Mucosa of rectum (tissue), 2 donors: ENCODE measurements at regions not wholly inside any gene's neighbourhood (a gene's known extent, or its start where the extent isn't known, plus 50 kb on each side); places are given as distances from the start of the nearest gene placed in this dataset.

Source experiments
- H3K27ac ChIP-seq, 2 donors: one replicate each; pipeline ENCODE4 v1.7.0; 2013; ENCODE audit warnings: inconsistent platforms in 2 of 2, low read depth in 2 of 2, low read length in 2 of 2
- H3K27me3 ChIP-seq, 2 donors: one replicate each; pipeline ENCODE4 v1.7.0; 2013; ENCODE audit warnings: low read length in 2 of 2; ENCODE audit not compliant: control insufficient read depth in 2 of 2, insufficient read depth in 2 of 2
- H3K36me3 ChIP-seq, 2 donors: one replicate each; pipeline ENCODE4 v1.7.0; 2013; ENCODE audit warnings: low read length in 2 of 2; ENCODE audit not compliant: control insufficient read depth in 2 of 2, insufficient read depth in 2 of 2
- H3K4me1 ChIP-seq, 2 donors: one replicate each; pipeline ENCODE4 v1.7.0; 2013; ENCODE audit warnings: low read length in 2 of 2, mild to moderate bottlenecking in 1 of 2; ENCODE audit not compliant: control insufficient read depth in 2 of 2, insufficient read depth in 2 of 2
- H3K4me3 ChIP-seq, 2 donors: one replicate each; pipeline ENCODE4 v1.7.0; 2013; ENCODE audit warnings: low read length in 2 of 2
- H3K9ac ChIP-seq, 2 donors: one replicate each; pipeline ENCODE4 v1.7.0; 2013; ENCODE audit warnings: low read length in 2 of 2, low read depth in 1 of 2, mild to moderate bottlenecking in 1 of 2
- H3K9me3 ChIP-seq, 2 donors: one replicate each; pipeline ENCODE4 v1.7.0; 2013; ENCODE audit warnings: low read length in 2 of 2; ENCODE audit not compliant: control insufficient read depth in 2 of 2
- donor health status: healthy.
- donor health status: Normal muscosa, but diverticular disease.

DNA sequence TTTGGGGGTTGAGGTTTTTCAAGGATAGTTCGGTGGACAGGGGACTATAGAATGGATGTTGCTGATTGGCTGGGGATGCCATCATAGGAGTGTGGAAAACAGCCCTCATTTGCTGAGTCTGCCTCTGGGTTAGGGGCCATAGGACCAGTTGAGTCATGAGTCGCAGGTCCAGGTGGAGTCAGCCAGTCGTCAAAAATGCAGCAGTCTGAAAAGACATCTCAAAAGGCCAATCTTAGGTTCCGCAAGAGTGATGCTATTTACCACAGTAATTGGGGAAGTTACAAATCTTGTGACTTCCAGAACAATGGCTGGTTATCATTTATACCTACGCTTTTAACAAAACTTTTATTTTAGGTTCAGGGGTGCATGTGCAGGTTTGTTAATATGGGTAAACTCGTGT lies 276.0 kb upstream of the DMRT1 start:
- no peaks in the 10 kb centered on the region for H3K36me3 ChIP-seq
- no peaks in the 10 kb centered on the region for H3K9me3 ChIP-seq
- no peak overlapping the region for H3K27ac ChIP-seq
- H3K4me3 ChIP-seq = no peak overlapping the region
- peaks cover 2 to 31% of the 10 kb centered on the region in 2 donors for H3K4me1 ChIP-seq
- H3K27me3 ChIP-seq = no peaks in the 10 kb centered on the region
- no peak overlapping the region for H3K9ac ChIP-seq

- Histone ChIP-seq H3K4me1 (peaks cover 2 to 34% of the 10 kb centered on the region in 2 donors), H3K9me3 (no peaks in the 10 kb centered on the region), H3K27ac (peak overlapping the region; percentile 50 to 52), H3K9ac (no peak overlapping the region), H3K27me3 (no peaks in the 10 kb centered on the region), H3K4me3 (peak overlapping the region in 1 of 2 donors; percentile 15), H3K36me3 (no peaks in the 10 kb centered on the region)
Observed at GRCh38 chr9:567128-567746, 274.3 kb upstream of the DMRT1 start.

DNA sequence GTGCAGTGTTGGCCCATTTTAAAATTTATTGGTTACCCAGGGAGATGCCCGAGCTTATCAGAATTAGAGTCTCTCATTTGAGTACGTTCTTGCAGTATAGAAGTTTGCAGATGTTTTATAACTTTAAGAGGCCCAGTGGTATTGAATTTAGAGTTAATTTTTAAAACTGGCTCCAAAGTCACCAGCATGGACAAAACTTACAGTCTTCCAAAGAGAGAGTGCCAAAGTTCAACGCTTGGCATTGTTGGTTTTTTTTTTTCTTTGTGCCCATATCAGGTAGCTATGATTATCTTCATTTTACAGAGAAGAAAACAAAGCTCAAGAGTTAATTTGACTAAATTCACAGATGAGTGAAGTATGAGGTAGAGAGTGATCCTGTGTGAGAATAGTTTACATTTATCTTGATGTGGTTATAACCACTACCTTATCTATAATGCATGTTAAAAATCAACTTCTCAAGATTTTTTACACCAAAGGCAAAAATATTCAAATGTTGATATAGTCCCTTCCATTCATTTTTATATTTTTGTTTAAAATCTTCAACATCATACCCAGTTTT lies 273.7 kb upstream of the DMRT1 start:
- Histone ChIP-seq H3K36me3 (no peaks in the 10 kb centered on the region), H3K9me3 (no peaks in the 10 kb centered on the region), H3K27ac (peak overlapping the region; percentile 50 to 52), H3K9ac (no peak overlapping the region), H3K4me1 (peaks cover 2 to 31% of the 10 kb centered on the region in 2 donors), H3K27me3 (no peaks in the 10 kb centered on the region), H3K4me3 (no peak overlapping the region)

DNA sequence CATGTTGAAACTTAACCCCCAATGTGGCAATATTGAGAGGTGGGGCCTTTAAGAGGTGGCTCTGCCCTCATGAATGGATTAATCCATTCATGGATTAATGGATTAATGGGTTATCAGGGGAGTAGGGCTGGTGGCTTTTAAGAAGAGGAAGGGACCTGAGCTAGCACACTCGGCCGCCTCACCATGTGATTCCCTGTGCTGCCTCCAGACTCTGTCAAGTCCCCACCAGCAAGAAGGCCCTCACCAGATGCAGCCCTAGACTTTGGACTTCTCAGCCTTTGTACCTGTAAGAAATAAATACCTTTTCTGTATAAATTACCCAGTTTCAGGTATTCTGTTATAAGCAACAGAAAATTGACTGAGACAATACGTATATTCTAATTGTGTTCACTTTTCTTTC lies 272.2 kb upstream of the DMRT1 start:
- H3K27me3 ChIP-seq = no peaks in the 10 kb centered on the region
- no peaks in the 10 kb centered on the region for H3K9me3 ChIP-seq
- H3K9ac ChIP-seq = no peak overlapping the region
- H3K27ac ChIP-seq = no peak overlapping the region
- peaks cover 2 to 23% of the 10 kb centered on the region in 2 donors for H3K4me1 ChIP-seq
- H3K4me3 ChIP-seq = no peak overlapping the region
- no peaks in the 10 kb centered on the region for H3K36me3 ChIP-seq

DNA sequence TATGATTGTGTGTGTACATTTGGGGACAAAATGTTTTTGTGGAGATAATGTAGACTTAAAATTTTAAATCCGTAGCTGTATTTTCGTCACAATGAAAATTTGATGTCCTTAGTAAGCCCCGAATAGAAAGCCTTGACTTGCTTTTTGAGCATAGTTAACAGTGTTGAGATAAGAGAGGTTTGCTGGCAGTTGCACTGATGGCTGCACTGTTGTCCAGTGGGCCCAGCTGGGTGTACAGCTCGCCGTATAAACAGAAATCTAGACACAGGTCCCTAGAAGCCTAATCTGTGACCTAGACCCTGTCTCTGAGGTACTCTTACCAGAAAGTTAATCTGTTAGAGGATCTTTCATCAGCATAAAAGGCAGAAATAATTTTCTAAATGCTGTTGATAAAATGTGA lies 271.3 kb upstream of the DMRT1 start:
- no peaks in the 10 kb centered on the region for H3K36me3 ChIP-seq
- no peaks in the 10 kb centered on the region for H3K9me3 ChIP-seq
- peak overlapping the region in 1 of 2 donors; percentile 2 for H3K9ac ChIP-seq
- H3K27me3 ChIP-seq = no peaks in the 10 kb centered on the region
- H3K27ac ChIP-seq = no peak overlapping the region
- H3K4me1 ChIP-seq = peaks cover 2 to 20% of the 10 kb centered on the region in 2 donors
- no peak overlapping the region for H3K4me3 ChIP-seq

DNA sequence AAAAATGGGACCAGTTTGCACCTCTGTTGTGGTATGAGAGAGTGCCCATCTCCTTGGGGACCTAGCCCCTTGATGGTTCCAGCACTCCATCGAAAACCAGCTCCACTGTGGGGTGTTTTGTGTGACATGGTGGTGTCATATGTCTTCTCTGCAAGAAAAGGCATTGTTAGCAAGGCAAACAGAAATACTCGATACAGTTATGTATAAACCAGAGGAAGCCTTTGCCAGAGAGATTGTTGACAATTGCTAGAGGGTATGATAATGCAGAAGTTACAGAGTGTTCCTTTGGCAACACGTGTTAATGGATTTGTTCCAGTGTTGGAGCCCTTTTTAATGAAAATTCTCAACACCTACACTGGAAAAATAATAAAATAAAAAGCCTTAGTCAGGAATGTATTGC lies 270.4 kb upstream of the DMRT1 start:
- H3K9ac ChIP-seq = no peak overlapping the region
- no peak overlapping the region for H3K27ac ChIP-seq
- H3K27me3 ChIP-seq = no peaks in the 10 kb centered on the region
- no peak overlapping the region for H3K4me3 ChIP-seq
- H3K36me3 ChIP-seq = no peaks in the 10 kb centered on the region
- no peaks in the 10 kb centered on the region for H3K9me3 ChIP-seq
- H3K4me1 ChIP-seq = peaks cover 2 to 20% of the 10 kb centered on the region in 2 donors

GRCh38 chr9:571741-572140 lies 269.8 kb upstream of the DMRT1 start:
- H3K27ac ChIP-seq = no peak overlapping the region
- no peak overlapping the region for H3K4me3 ChIP-seq
- no peaks in the 10 kb centered on the region for H3K9me3 ChIP-seq
- no peaks in the 10 kb centered on the region for H3K27me3 ChIP-seq
- H3K9ac ChIP-seq = no peak overlapping the region
- H3K36me3 ChIP-seq = no peaks in the 10 kb centered on the region
- H3K4me1 ChIP-seq = peaks cover 2 to 20% of the 10 kb centered on the region in 2 donors

GRCh38 chr9:573691-574410 lies 267.6 kb upstream of the DMRT1 start:
- Histone ChIP-seq H3K9me3 (no peaks in the 10 kb centered on the region), H3K27ac (no peak overlapping the region), H3K27me3 (no peaks in the 10 kb centered on the region), H3K9ac (no peak overlapping the region), H3K4me3 (no peak overlapping the region), H3K36me3 (no peaks in the 10 kb centered on the region), H3K4me1 (peaks cover 0 to 4% of the 10 kb centered on the region in 2 donors)

DNA sequence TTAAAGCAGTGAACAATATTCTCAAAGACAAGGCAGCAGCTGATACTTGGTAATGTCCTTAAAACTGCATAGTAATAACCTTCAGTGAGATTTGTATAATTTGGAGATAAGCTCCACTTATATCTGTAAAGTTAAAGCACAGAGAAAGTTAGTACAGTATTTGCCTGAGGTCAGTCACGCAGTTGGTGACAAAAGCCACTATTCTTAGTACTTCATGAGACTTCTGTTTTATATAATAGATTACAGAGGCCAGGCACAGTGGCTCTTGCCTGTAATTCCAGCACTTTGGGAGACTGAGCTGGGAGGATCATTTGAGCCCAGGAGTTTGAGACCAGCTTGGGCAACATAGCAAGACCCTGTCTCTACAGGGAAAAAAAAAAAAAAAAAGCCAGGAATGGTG lies 266.4 kb upstream of the DMRT1 start:
- no peak overlapping the region for H3K4me3 ChIP-seq
- no peak overlapping the region for H3K27ac ChIP-seq
- peaks cover 0 to 3% of the 10 kb centered on the region in 2 donors for H3K4me1 ChIP-seq
- H3K27me3 ChIP-seq = no peaks in the 10 kb centered on the region
- no peaks in the 10 kb centered on the region for H3K36me3 ChIP-seq
- H3K9me3 ChIP-seq = no peaks in the 10 kb centered on the region
- no peak overlapping the region for H3K9ac ChIP-seq

DNA sequence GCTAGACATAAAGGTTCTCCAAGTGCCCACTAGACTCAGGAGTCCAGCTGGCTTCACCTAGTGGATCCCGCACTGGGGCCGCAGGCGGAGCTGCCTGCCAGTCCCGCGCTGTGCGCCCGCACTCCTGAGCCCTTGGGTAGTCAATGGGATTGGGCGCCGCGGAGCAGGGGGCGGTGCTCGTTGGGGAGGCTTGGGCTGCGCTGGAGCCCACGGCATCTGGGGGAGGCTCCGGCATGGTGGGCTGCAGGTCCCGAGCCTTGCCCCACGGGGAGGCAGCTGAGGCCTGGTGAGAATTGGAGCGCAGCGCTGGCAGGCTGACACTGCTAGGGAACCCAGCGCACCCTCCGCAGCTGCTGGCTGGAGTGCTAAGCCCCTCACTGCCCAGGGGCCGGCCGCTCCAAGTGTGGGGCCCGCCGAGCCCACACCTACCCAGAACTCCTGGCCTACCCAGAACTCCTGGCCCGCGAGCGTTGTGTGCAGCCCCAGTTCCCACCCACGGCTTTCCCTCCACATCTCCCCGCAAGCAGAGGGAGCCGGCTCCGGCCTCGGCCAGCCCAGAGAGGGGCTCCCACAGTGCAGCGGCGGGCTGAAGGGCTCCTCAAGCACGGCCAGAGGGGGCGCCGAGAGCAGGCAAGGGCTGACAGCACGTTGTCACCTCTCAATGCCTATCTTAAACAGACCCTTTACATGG lies 260.7 kb upstream of the DMRT1 start:
- Histone ChIP-seq H3K4me1 (no peaks in the 10 kb centered on the region), H3K4me3 (no peak overlapping the region), H3K9me3 (no peaks in the 10 kb centered on the region), H3K27ac (no peak overlapping the region), H3K27me3 (no peaks in the 10 kb centered on the region), H3K9ac (no peak overlapping the region), H3K36me3 (no peaks in the 10 kb centered on the region)
